Adrenal gland (tissue), 9 donors: ENCODE measurements at regions not wholly inside any gene's neighbourhood (a gene's known extent, or its start where the extent isn't known, plus 50 kb on each side); places are given as distances from the start of the nearest gene placed in this dataset.

Experiments
- DNase-seq, 7 donors: peaks; one replicate each; pipeline ENCODE4 v3.0.0-alpha.2; 2019 to 2020
- H3K27ac ChIP-seq, 5 donors: fragments of 200-600 bp; sonication (generic) in 4 of 5; 1 replicate in 3 of 5; 2 replicates in 2 of 5; pipeline versions ENCODE4 v1.5.1 to v1.8.0; 2016 to 2020; ENCODE audit warnings: mild to moderate bottlenecking in 1 of 5
- H3K27me3 ChIP-seq: fragments of 200-600 bp; 2 replicates; pipeline ENCODE4 v1.8.0; 2021
- H3K36me3 ChIP-seq, 2 donors: fragments of 200-600 bp; replicated peaks in 1 of 2; 1 replicate in 1 of 2; 2 replicates in 1 of 2; pipeline versions ENCODE4 v1.5.1 to v1.8.0; 2018 to 2022
- H3K4me1 ChIP-seq, 2 donors: fragments of 200-600 bp; replicated peaks in 1 of 2; 1 replicate in 1 of 2; 2 replicates in 1 of 2; pipeline versions ENCODE4 v1.5.1 to v1.8.0; 2018 to 2021
- H3K4me3 ChIP-seq, 4 donors: fragments of 200-600 bp; sonication (generic) in 3 of 4; one replicate each; pipeline ENCODE4 v1.5.1; 2016 to 2018
- H3K9me3 ChIP-seq, 3 donors: fragments of 200-600 bp; sonication (generic) in 1 of 3; replicated peaks in 1 of 3; 1 replicate in 2 of 3; 2 replicates in 1 of 3; pipeline versions ENCODE4 v1.5.1 to v1.8.0; 2016 to 2021
- CTCF ChIP-seq, 6 experiments: fragments of 450-650 bp in 4 of 6; fragments of 200-600 bp in 2 of 6; sonication (generic) in 1 of 6; IDR thresholded peaks; 1 replicate in 5 of 6; 2 replicates in 1 of 6; pipeline versions ENCODE4 v1.5.1 to v1.8.0; 2016 to 2021; ENCODE audit warnings: antibody characterized with exemption in 6 of 6, mild to moderate bottlenecking in 2 of 6, moderate library complexity in 1 of 6
- POLR2A ChIP-seq, 2 donors: fragments of 450-650 bp; IDR thresholded peaks; one replicate each; pipeline ENCODE4 v1.6.1; 2017; ENCODE audit warnings: antibody characterized with exemption in 2 of 2, mild to moderate bottlenecking in 2 of 2, moderate library complexity in 1 of 2
- WGBS, 4 donors: extraction: QIAGEN DNeasy Blood & Tissue Kit in 2 of 4; methylation state at CpG; one replicate each; pipeline versions ENCODE4 v1.1.5 to v1.1.7; 2013 to 2017; 5-methylcytosine and 5-hydroxymethylcytosine counted together
- intact Hi-C, 2 donors: fragments of 100-400 bp; cut with DNase I; formaldehyde crosslinking; loops; one replicate each; pipeline versions ENCODE4 v1.14.1 to v1.15.0; 2022 to 2023
- donor health status: healthy with polysubstance abuse.
- donor health status: Bipolar disorder and iron deficiency.
- donor health status: DM: yes; HTN: yes; CAD: no.
- donor health status: DM: no; HTN: no; CAD: no.
- donor health status: DM: no; HTN: no; CAD: no.

DNA sequence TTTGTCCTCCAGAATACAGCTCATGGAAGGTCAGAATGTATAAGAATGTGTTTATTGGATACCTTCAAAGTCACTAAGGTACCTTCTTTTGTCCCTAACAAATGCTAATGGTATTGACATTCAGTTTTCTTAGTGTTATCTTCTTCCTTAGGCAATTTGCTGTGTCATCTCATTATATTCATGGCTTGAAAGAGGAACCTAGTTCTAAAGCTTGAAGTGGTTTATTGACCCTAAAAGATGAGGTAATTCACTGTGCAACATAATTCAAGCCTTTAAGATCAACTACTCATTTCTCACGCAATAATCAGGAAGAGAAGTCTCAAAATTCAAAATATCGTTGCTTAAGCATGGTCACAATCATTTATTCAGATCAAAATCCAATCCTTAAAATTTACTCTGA, 342.7 kb upstream of the RIOK2 start:
- H3K27me3 ChIP-seq: no peaks in the 10 kb centered on the region
- H3K4me3 ChIP-seq: no peak overlapping the region
- no peak for TF ChIP-seq CTCF (IDR thresholded peaks at IDR 0.05)
- TF ChIP-seq POLR2A (IDR thresholded peaks at IDR 0.05): no peak
- no peak for DNase-seq
- 53 to 75% (median 70%) methylated on average over 2 of the region's 2 CpGs for WGBS, 4 donors
- H3K4me1 ChIP-seq: no peaks in the 10 kb centered on the region
- no peak overlapping the region for H3K27ac ChIP-seq
- no peaks in the 10 kb centered on the region for H3K9me3 ChIP-seq
- intact Hi-C loops: no loop called here
- no peaks in the 10 kb centered on the region for H3K36me3 ChIP-seq

DNA sequence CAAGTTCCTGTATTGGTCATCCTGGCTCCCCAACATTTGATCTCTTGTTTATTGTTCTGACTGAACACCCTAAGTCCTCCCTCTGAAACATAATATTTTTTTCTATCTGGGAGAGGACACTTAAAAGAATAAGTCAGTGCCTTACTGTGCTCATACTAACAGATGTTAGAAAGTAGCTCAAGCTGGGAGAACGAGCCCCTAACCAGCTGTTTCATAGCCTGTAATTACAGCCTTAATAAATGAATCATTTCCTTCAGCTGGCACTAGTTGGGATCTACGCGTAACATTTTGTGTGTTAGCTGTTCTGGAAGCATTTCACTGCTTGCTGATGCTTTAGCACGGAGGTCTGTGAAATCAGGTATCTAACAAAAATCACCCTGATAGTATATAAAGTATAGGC, 345.9 kb upstream of the RIOK2 start:
- H3K27me3 ChIP-seq: no peaks in the 10 kb centered on the region
- WGBS, 4 donors: 53 to 62% (median 56%) methylated on average over 4 of the region's 4 CpGs
- H3K4me1 ChIP-seq: no peaks in the 10 kb centered on the region
- intact Hi-C loops: no loop called here
- no peaks in the 10 kb centered on the region for H3K9me3 ChIP-seq
- TF ChIP-seq POLR2A (IDR thresholded peaks at IDR 0.05) (no peak), CTCF (IDR thresholded peaks at IDR 0.05) (no peak)
- DNase-seq: no peak
- no peak overlapping the region for H3K4me3 ChIP-seq
- no peaks in the 10 kb centered on the region for H3K36me3 ChIP-seq
- no peak overlapping the region for H3K27ac ChIP-seq

DNA sequence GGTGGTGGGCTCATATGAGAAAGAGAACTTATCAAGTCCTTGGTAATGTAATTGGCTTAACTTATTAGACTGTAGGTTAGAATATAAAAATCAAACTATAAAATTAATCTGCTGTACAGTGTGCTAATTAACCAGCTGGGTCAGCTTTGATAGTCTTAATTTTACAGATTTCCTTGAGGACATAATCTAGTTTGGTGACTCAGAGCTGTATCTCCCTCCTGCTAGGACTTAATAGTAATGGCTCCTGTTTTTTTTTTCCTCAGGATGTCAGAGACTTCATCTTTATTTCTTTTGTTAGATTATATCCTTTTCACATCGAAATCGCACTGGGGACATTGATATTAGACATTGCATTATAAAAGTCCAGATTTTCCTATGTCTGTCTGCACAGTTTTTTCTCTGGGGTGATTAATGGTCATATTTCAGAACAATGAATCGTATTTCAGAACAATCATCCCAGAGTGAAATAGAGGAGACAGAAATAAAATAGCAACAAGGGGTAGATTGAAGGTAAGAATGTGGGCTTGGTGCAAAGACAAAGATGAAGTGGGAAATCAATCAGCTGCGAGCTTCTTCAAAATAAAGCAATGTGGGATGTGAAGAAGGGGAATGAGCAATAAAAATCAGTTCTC, 346.4 kb upstream of the RIOK2 start:
- WGBS, 4 donors: 56 to 62% (median 59%) methylated on average over 4 of the region's 4 CpGs
- Histone ChIP-seq H3K27me3 (no peaks in the 10 kb centered on the region), H3K9me3 (no peaks in the 10 kb centered on the region), H3K36me3 (no peaks in the 10 kb centered on the region), H3K27ac (no peak overlapping the region), H3K4me1 (no peaks in the 10 kb centered on the region), H3K4me3 (no peak overlapping the region)
- TF ChIP-seq CTCF (IDR thresholded peaks at IDR 0.05) (no peak), POLR2A (IDR thresholded peaks at IDR 0.05) (no peak)
- intact Hi-C loops: no loop called here
- DNase-seq: no peak

DNA sequence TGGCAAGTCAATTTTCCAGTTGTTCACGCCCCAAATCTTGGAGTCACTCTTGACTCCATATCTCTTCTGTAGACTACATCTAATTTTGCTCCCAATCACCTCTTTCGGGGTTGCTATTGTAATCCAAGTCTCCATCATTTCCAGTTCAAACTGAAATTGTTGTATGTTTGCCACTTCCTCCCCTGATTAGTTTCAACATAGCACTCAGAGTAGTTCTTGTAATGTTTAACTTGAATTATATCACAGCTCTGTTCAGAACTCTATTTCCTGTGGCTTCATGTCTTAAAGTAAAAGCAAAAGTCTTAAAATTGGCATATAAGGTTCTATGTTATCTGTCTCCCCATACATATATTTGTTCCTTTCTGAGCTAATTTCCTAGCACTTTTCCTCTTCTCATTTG, 348.5 kb upstream of the RIOK2 start:
- Histone ChIP-seq H3K4me3 (no peak overlapping the region), H3K36me3 (no peaks in the 10 kb centered on the region), H3K4me1 (no peaks in the 10 kb centered on the region), H3K27me3 (no peaks in the 10 kb centered on the region), H3K9me3 (no peaks in the 10 kb centered on the region), H3K27ac (no peak overlapping the region)
- DNase-seq: no peak
- 71 to 86% (median 77%) methylated on average over 2 of the region's 2 CpGs for WGBS, 4 donors
- no peak for TF ChIP-seq POLR2A (IDR thresholded peaks at IDR 0.05)
- no peak for TF ChIP-seq CTCF (IDR thresholded peaks at IDR 0.05)
- intact Hi-C loops: loop anchor here in 1 of 2 donors (5.0 kb wide), 1 partner anchor 304 kb away; no protein-coding TSS in a partner anchor
